ENCODE measurements at regions not wholly inside any gene's neighbourhood (a gene's known extent, or its start where the extent isn't known, plus 50 kb on each side); places are given as distances from the start of the nearest gene placed in this dataset.
A peak's percentile ranks its signal among the peaks of the same experiment; 100 is the strongest.

DNA sequence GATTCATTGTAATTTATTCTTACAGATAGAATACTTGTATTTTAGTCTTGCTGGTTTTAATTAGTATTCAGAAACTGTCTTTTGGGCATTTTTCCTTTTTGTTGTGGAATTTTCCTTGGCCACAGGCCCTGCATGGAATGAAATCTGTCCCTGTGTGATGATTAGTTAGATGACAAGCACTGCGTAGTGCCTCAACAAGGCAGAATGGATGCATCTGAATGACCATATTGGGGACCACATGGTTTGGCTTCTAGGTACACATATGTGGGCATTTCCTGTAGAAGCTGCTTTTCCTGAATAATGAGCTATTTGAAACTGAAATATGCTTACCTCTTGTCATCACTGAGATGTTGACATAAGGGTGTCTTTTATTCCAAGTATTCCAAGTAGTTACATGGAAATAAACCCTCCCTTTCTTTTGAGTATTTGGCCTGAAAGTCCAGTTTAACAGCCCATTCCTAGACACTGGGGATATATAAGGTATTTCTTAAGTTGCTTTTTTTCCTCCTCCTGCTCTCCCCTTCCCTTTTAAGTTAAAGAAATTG, 147.3 kb downstream of the YTHDC2 start:
- Histone ChIP-seq H3K4me1 (ENCODE audit: insufficient read depth, low read length, severe bottlenecking) (no peaks in the 10 kb centered on the region), H3K9ac (ENCODE audit: low read length) (no peak overlapping the region), H3K27ac (ENCODE audit: low read depth, low read length, poor library complexity, severe bottlenecking) (no peak overlapping the region), H4K20me1 (ENCODE audit: insufficient read depth, low read length) (no peaks in the 10 kb centered on the region), H3K4me2 (ENCODE audit: low read length) (no peak overlapping the region), H3K36me3 (ENCODE audit: insufficient read depth, low read length) (no peaks in the 10 kb centered on the region), H3F3A (ENCODE audit: insufficient read depth, low read length) (no peaks in the 10 kb centered on the region), H2AFZ (ENCODE audit: low read length) (no peak overlapping the region), H3K4me3 (ENCODE audit: low read depth, low read length, poor library complexity, severe bottlenecking) (no peak overlapping the region), H3K27me3 (ENCODE audit: insufficient read depth, low read length) (no peaks in the 10 kb centered on the region), H3K9me2 (ENCODE audit: low read depth, low read length) (no peaks in the 10 kb centered on the region), H3K79me2 (ENCODE audit: insufficient read depth, low read length) (no peaks in the 10 kb centered on the region), H3K9me3 (ENCODE audit: low read length) (no peaks in the 10 kb centered on the region)
- TF ChIP-seq EZH2 (IDR thresholded peaks at IDR 0.05; ENCODE audit: borderline replicate concordance, low read length): no peak
- TF ChIP-seq, protein P1, sequence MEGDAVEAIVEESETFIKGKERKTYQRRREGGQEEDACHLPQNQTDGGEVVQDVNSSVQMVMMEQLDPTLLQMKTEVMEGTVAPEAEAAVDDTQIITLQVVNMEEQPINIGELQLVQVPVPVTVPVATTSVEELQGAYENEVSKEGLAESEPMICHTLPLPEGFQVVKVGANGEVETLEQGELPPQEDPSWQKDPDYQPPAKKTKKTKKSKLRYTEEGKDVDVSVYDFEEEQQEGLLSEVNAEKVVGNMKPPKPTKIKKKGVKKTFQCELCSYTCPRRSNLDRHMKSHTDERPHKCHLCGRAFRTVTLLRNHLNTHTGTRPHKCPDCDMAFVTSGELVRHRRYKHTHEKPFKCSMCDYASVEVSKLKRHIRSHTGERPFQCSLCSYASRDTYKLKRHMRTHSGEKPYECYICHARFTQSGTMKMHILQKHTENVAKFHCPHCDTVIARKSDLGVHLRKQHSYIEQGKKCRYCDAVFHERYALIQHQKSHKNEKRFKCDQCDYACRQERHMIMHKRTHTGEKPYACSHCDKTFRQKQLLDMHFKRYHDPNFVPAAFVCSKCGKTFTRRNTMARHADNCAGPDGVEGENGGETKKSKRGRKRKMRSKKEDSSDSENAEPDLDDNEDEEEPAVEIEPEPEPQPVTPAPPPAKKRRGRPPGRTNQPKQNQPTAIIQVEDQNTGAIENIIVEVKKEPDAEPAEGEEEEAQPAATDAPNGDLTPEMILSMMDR (IDR thresholded peaks at IDR 0.05; ENCODE audit: low read length): no peak

DNA sequence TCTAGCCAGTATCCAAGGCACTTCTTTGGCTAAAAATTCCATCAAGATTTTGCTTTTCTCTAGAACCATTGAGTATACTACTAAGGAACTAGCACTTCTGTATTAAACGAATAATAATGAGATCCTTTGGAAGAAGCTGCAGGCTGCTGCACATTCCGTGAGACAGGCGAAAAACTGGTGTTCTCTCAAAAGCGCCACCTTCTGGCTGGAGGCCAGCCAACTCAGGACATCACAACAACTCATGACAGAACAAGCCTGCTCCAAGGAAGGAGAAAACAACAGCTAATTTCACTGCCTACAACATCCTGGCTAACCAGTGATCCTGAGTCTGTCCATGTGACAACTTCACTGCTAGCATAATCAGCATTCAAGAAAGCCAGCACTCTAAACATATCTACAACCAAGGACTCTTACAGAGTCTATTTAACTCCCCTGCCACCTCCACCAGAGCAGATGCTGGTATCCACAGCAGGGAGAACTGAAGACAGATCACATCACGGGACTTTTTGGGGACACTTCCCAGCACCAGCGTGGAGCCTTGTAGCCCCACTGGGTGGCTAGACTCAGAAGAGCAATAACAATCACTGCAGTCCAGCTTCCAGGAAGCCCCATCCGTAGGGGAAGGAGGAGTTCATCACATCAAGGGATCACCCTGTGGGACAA, 150.5 kb downstream of the YTHDC2 start:
- TF ChIP-seq, protein P1 (IDR thresholded peaks at IDR 0.05; ENCODE audit: low read length): peak; percentile 79
- no peak for TF ChIP-seq EZH2 (IDR thresholded peaks at IDR 0.05; ENCODE audit: borderline replicate concordance, low read length)
- Histone ChIP-seq H3K9me3 (ENCODE audit: low read length) (no peaks in the 10 kb centered on the region), H3K27ac (ENCODE audit: low read depth, low read length, poor library complexity, severe bottlenecking) (no peak overlapping the region), H3K9me2 (ENCODE audit: low read depth, low read length) (no peaks in the 10 kb centered on the region), H3F3A (ENCODE audit: insufficient read depth, low read length) (no peaks in the 10 kb centered on the region), H3K4me2 (ENCODE audit: low read length) (no peak overlapping the region), H4K20me1 (ENCODE audit: insufficient read depth, low read length) (no peaks in the 10 kb centered on the region), H3K27me3 (ENCODE audit: insufficient read depth, low read length) (no peaks in the 10 kb centered on the region), H3K9ac (ENCODE audit: low read length) (no peak overlapping the region), H2AFZ (ENCODE audit: low read length) (no peak overlapping the region), H3K36me3 (ENCODE audit: insufficient read depth, low read length) (no peaks in the 10 kb centered on the region), H3K79me2 (ENCODE audit: insufficient read depth, low read length) (no peaks in the 10 kb centered on the region), H3K4me3 (ENCODE audit: low read depth, low read length, poor library complexity, severe bottlenecking) (no peak overlapping the region), H3K4me1 (ENCODE audit: insufficient read depth, low read length, severe bottlenecking) (no peaks in the 10 kb centered on the region)

DNA sequence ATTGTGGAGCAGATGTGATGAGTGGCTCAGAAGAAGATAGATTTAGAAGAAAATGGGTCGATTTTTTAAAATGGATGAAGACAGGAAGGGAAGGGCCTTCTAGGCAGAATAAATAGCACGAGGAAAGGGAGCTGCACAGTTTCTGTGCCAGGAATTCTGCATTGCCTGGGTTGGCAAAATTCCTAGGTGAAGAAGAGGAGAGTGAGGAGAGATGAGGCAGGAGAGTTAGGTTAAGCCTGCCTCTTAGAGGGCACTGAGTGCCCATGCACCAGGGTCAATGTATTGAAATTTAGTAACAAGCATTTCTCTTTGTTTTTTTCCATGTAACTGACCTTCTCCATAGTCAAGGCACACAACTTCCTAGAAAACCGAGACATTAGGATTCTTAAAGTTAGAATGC, 159.5 kb downstream of the YTHDC2 start:
- Histone ChIP-seq H3K27me3 (ENCODE audit: insufficient read depth, low read length) (no peaks in the 10 kb centered on the region), H2AFZ (ENCODE audit: low read length) (no peak overlapping the region), H3K79me2 (ENCODE audit: insufficient read depth, low read length) (no peaks in the 10 kb centered on the region), H3K9me2 (ENCODE audit: low read depth, low read length) (no peaks in the 10 kb centered on the region), H3K9ac (ENCODE audit: low read length) (no peak overlapping the region), H3K4me2 (ENCODE audit: low read length) (no peak overlapping the region), H4K20me1 (ENCODE audit: insufficient read depth, low read length) (no peaks in the 10 kb centered on the region), H3K4me3 (ENCODE audit: low read depth, low read length, poor library complexity, severe bottlenecking) (no peak overlapping the region), H3K9me3 (ENCODE audit: low read length) (no peaks in the 10 kb centered on the region), H3K4me1 (ENCODE audit: insufficient read depth, low read length, severe bottlenecking) (no peaks in the 10 kb centered on the region), H3K36me3 (ENCODE audit: insufficient read depth, low read length) (no peaks in the 10 kb centered on the region; the same call in 1 of the 2 replicates), H3K27ac (ENCODE audit: low read depth, low read length, poor library complexity, severe bottlenecking) (no peak overlapping the region), H3F3A (ENCODE audit: insufficient read depth, low read length) (no peaks in the 10 kb centered on the region)
- TF ChIP-seq EZH2 (IDR thresholded peaks at IDR 0.05; ENCODE audit: borderline replicate concordance, low read length): no peak
- TF ChIP-seq, protein P1 (IDR thresholded peaks at IDR 0.05; ENCODE audit: low read length): no peak
